Keratinocyte (primary cell): ENCODE measurements at regions not wholly inside any gene's neighbourhood (a gene's known extent, or its start where the extent isn't known, plus 50 kb on each side); places are given as distances from the start of the nearest gene placed in this dataset.
"Not testable (repeated sequence)": the region's sequence is repeated elsewhere in the genome, so short reads cannot be mapped to it uniquely, and the experiment has no call there.

Experiments used
- DNase-seq: peaks from one replicate; pipeline ENCODE4 v3.0.0-alpha.2; 2011; ENCODE audit warnings: low read depth, missing footprints, low spot score
- FAIRE-seq: peaks from 2 replicates; lab custom pipeline; 2011; peaks lifted over from hg19 to GRCh38; lab: Jason Lieb, UNC
- H2AFZ ChIP-seq: 2 replicates; pipeline ENCODE4 v1.6.0; 2012; ENCODE audit warnings: low read length, control low read depth, inconsistent platforms; ENCODE audit not compliant: control insufficient read depth
- H3K27ac ChIP-seq: 2 replicates; pipeline ENCODE4 v1.5.1; 2011; ENCODE audit warnings: low read length; ENCODE audit not compliant: control insufficient read depth, insufficient read depth
- H3K27me3 ChIP-seq: 3 replicates; pipeline ENCODE4 v1.6.0; 2011; ENCODE audit warnings: low read length; ENCODE audit not compliant: control insufficient read depth, insufficient read depth; ENCODE audit errors: extremely low read depth
- H3K36me3 ChIP-seq, 2 experiments: 2 replicates in 1 of 2; 3 replicates in 1 of 2; pipeline ENCODE4 v1.5.1; 2011; ENCODE audit warnings: low read length in 2 of 2, mild to moderate bottlenecking in 1 of 2; ENCODE audit not compliant: control insufficient read depth in 2 of 2, insufficient read depth in 2 of 2; ENCODE audit errors: extremely low read depth in 1 of 2
- H3K4me1 ChIP-seq: 3 replicates; pipeline ENCODE4 v1.5.1; 2011; ENCODE audit warnings: low read length; ENCODE audit not compliant: control insufficient read depth, insufficient read depth; ENCODE audit errors: extremely low read depth
- H3K4me2 ChIP-seq: 3 replicates; pipeline ENCODE4 v1.6.0; 2011; ENCODE audit warnings: low read depth, low read length; ENCODE audit not compliant: control insufficient read depth, insufficient read depth; ENCODE audit errors: extremely low read depth
- H3K4me3 ChIP-seq, 3 experiments: fragments of 200-600 bp in 1 of 3; sonication (generic) in 1 of 3; 2 replicates in 2 of 3; 3 replicates in 1 of 3; pipeline ENCODE4 v1.5.1; 2011 to 2016; ENCODE audit warnings: low read length in 3 of 3, mild to moderate bottlenecking in 3 of 3, control low read depth in 2 of 3, inconsistent platforms in 1 of 3, low read depth in 1 of 3, mixed read lengths in 1 of 3, mixed run types in 1 of 3, moderate library complexity in 1 of 3; ENCODE audit not compliant: control insufficient read depth in 2 of 3, insufficient read depth in 2 of 3; ENCODE audit errors: extremely low read depth in 1 of 3
- H3K79me2 ChIP-seq: 2 replicates; pipeline ENCODE4 v1.6.0; 2012; ENCODE audit warnings: low read length; ENCODE audit not compliant: control insufficient read depth, insufficient read depth
- H3K9ac ChIP-seq: 3 replicates; pipeline ENCODE4 v1.6.0; 2011; ENCODE audit warnings: low read length; ENCODE audit not compliant: control insufficient read depth, insufficient read depth; ENCODE audit errors: extremely low read depth
- H3K9me1 ChIP-seq: 3 replicates; pipeline ENCODE4 v1.6.0; 2011; ENCODE audit warnings: low read length; ENCODE audit not compliant: control insufficient read depth, insufficient read depth; ENCODE audit errors: extremely low read depth
- H3K9me3 ChIP-seq: 2 replicates; pipeline ENCODE4 v1.5.1; 2012; ENCODE audit warnings: low read depth, low read length; ENCODE audit not compliant: control insufficient read depth
- H4K20me1 ChIP-seq: 3 replicates; pipeline ENCODE4 v1.6.0; 2011; ENCODE audit warnings: low read length; ENCODE audit not compliant: control insufficient read depth, insufficient read depth; ENCODE audit errors: extremely low read depth
- EZH2 ChIP-seq: IDR thresholded peaks from one replicate; pipeline ENCODE4 v1.6.1; 2012; ENCODE audit warnings: inconsistent platforms, mild to moderate bottlenecking, low read length, moderate library complexity
- dilution Hi-C: fragments of 300-500 bp; cut with MboI; formaldehyde crosslinking; loops from one replicate; pipeline ENCODE4 v1.7.0; 2020; ENCODE audit warnings: low sequenced_read_pairs; ENCODE audit not compliant: extremely low pct_ligation_motif_present
- TF ChIP-seq, protein P1 (sequence below), 3 experiments: IDR thresholded peaks in 1 of 3; conservative IDR thresholded peaks in 1 of 3; optimal IDR thresholded peaks in 1 of 3; 2 replicates in 2 of 3; 3 replicates in 1 of 3; pipeline versions ENCODE3 to v1.5.1; 2011; ENCODE audit warnings: low read length in 3 of 3, mild to moderate bottlenecking in 3 of 3, moderate library complexity in 2 of 3, control low read depth in 1 of 3, inconsistent platforms in 1 of 3; ENCODE audit not compliant: insufficient read depth in 2 of 3; ENCODE audit errors: extremely low read depth in 1 of 3

DNA sequence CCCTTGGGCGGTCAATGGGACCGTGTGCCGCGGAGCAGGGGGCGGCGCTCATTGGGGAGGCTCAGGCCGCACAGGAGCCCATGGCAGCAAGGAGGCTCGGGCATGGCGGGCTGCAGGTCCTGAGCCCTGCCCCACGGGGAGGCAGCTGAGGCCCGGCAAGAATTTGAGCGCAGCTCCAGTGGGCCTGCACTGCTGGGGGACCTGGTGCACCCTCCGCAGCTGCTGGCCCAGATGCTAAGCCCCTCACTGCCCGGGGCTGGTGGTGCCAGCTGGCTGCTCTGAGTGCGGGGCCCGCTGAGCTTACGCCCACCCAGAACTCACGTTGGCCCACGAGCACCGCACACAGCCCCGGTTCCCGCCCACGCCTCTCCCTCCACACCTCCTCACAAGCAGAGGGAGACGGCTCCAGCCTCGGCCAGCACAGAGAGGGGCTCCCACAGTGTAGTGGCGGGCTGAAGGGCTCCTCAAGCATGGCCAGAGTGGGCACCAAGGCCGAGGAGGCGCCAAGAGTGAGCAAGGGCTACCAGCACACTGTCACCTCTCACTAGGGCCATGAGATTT, 141.1 kb upstream of the OR13F1 start:
- H3K36me3 ChIP-seq: no peaks in the 10 kb centered on the region
- no peaks in the 10 kb centered on the region for H3K79me2 ChIP-seq
- no peaks in the 10 kb centered on the region for H3K27me3 ChIP-seq
- no peaks in the 10 kb centered on the region for H3K9me1 ChIP-seq
- TF ChIP-seq, protein P1, sequence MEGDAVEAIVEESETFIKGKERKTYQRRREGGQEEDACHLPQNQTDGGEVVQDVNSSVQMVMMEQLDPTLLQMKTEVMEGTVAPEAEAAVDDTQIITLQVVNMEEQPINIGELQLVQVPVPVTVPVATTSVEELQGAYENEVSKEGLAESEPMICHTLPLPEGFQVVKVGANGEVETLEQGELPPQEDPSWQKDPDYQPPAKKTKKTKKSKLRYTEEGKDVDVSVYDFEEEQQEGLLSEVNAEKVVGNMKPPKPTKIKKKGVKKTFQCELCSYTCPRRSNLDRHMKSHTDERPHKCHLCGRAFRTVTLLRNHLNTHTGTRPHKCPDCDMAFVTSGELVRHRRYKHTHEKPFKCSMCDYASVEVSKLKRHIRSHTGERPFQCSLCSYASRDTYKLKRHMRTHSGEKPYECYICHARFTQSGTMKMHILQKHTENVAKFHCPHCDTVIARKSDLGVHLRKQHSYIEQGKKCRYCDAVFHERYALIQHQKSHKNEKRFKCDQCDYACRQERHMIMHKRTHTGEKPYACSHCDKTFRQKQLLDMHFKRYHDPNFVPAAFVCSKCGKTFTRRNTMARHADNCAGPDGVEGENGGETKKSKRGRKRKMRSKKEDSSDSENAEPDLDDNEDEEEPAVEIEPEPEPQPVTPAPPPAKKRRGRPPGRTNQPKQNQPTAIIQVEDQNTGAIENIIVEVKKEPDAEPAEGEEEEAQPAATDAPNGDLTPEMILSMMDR (optimal IDR thresholded peaks at IDR 0.05 in 1 of 3, IDR thresholded peaks at IDR 0.05 in 1 of 3, conservative IDR thresholded peaks at IDR 0.05 in 1 of 3; ENCODE audit: extremely low read depth in 1 of 3, insufficient read depth in 2 of 3, low read length in 3 of 3): no peak
- TF ChIP-seq EZH2: no peak
- no peak overlapping the region for H3K27ac ChIP-seq
- no peak overlapping the region for H3K9ac ChIP-seq
- DNase-seq: no peak
- no peak overlapping the region for H2AFZ ChIP-seq
- no peaks in the 10 kb centered on the region for H3K9me3 ChIP-seq
- no peak overlapping the region for H3K4me3 ChIP-seq
- H3K4me1 ChIP-seq: no peaks in the 10 kb centered on the region
- no peak for FAIRE-seq
- dilution Hi-C loops: no loop called here
- H4K20me1 ChIP-seq: no peaks in the 10 kb centered on the region
- no peak overlapping the region for H3K4me2 ChIP-seq

DNA sequence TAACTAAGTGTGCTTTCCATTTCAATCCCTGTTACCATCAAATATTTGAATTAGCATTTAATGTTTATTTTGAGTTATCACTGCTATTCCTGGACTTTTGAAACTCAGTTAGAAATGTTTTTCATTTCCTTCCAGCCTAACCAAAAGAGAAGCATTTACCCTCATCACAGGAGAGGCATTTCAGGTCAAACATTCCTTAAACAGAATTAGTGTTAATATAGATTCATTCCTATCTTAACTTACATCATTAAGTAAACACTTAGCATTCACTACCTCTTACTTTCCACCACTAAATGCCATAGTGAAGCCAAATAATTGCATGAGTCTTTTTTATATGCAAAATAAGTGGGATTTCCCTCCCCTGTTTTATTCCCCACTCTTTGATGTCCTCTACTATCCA, 136.6 kb upstream of the OR13F1 start:
- H4K20me1 ChIP-seq: no peaks in the 10 kb centered on the region
- no peaks in the 10 kb centered on the region for H3K9me1 ChIP-seq
- H3K27me3 ChIP-seq: no peaks in the 10 kb centered on the region
- DNase-seq (no peak), FAIRE-seq (no peak)
- no peaks in the 10 kb centered on the region for H3K4me1 ChIP-seq
- no peak overlapping the region for H3K4me3 ChIP-seq
- no peak for TF ChIP-seq EZH2
- TF ChIP-seq, protein P1 (optimal IDR thresholded peaks at IDR 0.05 in 1 of 3, IDR thresholded peaks at IDR 0.05 in 1 of 3, conservative IDR thresholded peaks at IDR 0.05 in 1 of 3; ENCODE audit: extremely low read depth in 1 of 3, insufficient read depth in 2 of 3, low read length in 3 of 3): no peak
- no peak overlapping the region for H3K9ac ChIP-seq
- no peak overlapping the region for H3K27ac ChIP-seq
- H3K9me3 ChIP-seq: no peaks in the 10 kb centered on the region
- H3K36me3 ChIP-seq: no peaks in the 10 kb centered on the region
- H3K79me2 ChIP-seq: no peaks in the 10 kb centered on the region
- no peak overlapping the region for H3K4me2 ChIP-seq
- H2AFZ ChIP-seq: no peak overlapping the region
- dilution Hi-C loops: no loop called here

DNA sequence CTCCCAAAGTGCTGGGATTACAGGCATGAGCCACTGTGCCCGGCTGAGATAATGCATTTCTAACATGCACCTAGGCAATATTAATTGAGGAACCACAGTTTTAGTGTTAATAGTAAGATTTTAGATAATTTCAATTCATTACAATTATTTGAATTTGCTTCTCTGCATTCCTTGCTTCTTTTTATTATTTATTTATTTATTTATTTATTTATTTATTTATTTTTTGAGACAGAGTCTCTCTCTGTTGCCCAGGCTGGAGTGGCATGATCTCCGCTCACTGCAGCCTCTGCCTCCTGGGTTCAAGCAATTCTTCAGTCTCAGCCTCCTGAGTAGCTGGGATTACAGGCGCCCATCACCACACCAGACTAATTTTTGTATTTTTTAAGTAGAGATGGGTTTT, 135.7 kb upstream of the OR13F1 start:
- DNase-seq, H3K36me3 ChIP-seq, H3K9me1 ChIP-seq, H3K27me3 ChIP-seq, H3K9me3 ChIP-seq, H3K4me3 ChIP-seq, dilution Hi-C loops, H2AFZ ChIP-seq, H4K20me1 ChIP-seq, FAIRE-seq, H3K4me1 ChIP-seq, H3K27ac ChIP-seq, H3K9ac ChIP-seq, H3K79me2 ChIP-seq, H3K4me2 ChIP-seq: not testable (repeated sequence)
